ENCODE measurements at regions not wholly inside any gene's neighbourhood (a gene's known extent, or its start where the extent isn't known, plus 50 kb on each side); places are given as distances from the start of the nearest gene placed in this dataset.

- Histone ChIP-seq H3K4me1 (ENCODE audit: insufficient read depth, low read length, severe bottlenecking) (peaks cover 75% of the 10 kb centered on the region), H3K79me2 (ENCODE audit: insufficient read depth, low read length) (peaks cover 63% of the 10 kb centered on the region), H3K9me2 (ENCODE audit: low read depth, low read length) (no peaks in the 10 kb centered on the region), H3K4me2 (ENCODE audit: low read length) (peak overlapping the region; percentile 92), H3K27ac (ENCODE audit: low read depth, low read length, poor library complexity, severe bottlenecking) (peak overlapping the region; percentile 95), H3K27me3 (ENCODE audit: insufficient read depth, low read length) (no peaks in the 10 kb centered on the region), H3K4me3 (ENCODE audit: low read depth, low read length, poor library complexity, severe bottlenecking) (peak overlapping the region; percentile 99), H3K9ac (ENCODE audit: low read length) (peak overlapping the region; percentile 93), H3K36me3 (ENCODE audit: insufficient read depth, low read length) (peaks cover 43% of the 10 kb centered on the region), H4K20me1 (ENCODE audit: insufficient read depth, low read length) (no peaks in the 10 kb centered on the region), H3K9me3 (ENCODE audit: low read length) (no peaks in the 10 kb centered on the region), H2AFZ (ENCODE audit: low read length) (no peak overlapping the region), H3F3A (ENCODE audit: insufficient read depth, low read length) (no peaks in the 10 kb centered on the region)
- TF ChIP-seq CTCF (IDR thresholded peaks at IDR 0.05; ENCODE audit: low read length) (no peak), EZH2 (IDR thresholded peaks at IDR 0.05; ENCODE audit: borderline replicate concordance, low read length) (no peak)
These were observed 107.2 kb downstream of the KCNRG start for GRCh38 chr13:50122455-50122854.

DNA sequence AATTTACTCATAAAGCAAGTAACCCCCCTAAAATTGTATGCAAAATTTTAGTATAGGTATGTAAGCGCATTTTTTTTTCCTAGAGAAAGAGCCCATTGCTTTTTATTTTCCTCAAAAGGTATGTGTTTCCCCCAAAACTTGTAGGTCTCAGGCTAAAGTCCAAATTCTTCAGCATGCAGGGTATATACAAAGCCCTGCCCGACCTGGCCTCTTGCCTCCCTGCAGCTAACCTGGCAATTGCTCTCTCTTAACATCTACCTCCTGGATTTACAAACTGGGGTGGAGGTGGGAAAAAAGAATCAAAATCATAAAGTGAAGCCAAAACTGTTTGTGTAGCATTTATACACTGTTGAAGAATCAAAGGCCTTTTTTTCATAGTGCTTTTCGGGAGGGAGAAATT, 107.8 kb downstream of the KCNRG start:
- no peaks in the 10 kb centered on the region for H3K27me3 ChIP-seq (ENCODE audit: insufficient read depth, low read length)
- peak overlapping the region; percentile 93 for H3K9ac ChIP-seq (ENCODE audit: low read length)
- H3F3A ChIP-seq (ENCODE audit: insufficient read depth, low read length), result no peaks in the 10 kb centered on the region
- H4K20me1 ChIP-seq (ENCODE audit: insufficient read depth, low read length), result no peaks in the 10 kb centered on the region
- H3K9me2 ChIP-seq (ENCODE audit: low read depth, low read length), result no peaks in the 10 kb centered on the region
- TF ChIP-seq CTCF (IDR thresholded peaks at IDR 0.05; ENCODE audit: low read length), result no peak
- TF ChIP-seq EZH2 (IDR thresholded peaks at IDR 0.05; ENCODE audit: borderline replicate concordance, low read length), result no peak
- H3K9me3 ChIP-seq (ENCODE audit: low read length), result no peaks in the 10 kb centered on the region
- peak overlapping the region; percentile 99 for H3K4me3 ChIP-seq (ENCODE audit: low read depth, low read length, poor library complexity, severe bottlenecking)
- peak overlapping the region; percentile 92 for H3K4me2 ChIP-seq (ENCODE audit: low read length)
- peak overlapping the region; percentile 95 for H3K27ac ChIP-seq (ENCODE audit: low read depth, low read length, poor library complexity, severe bottlenecking)
- peaks cover 58% of the 10 kb centered on the region for H3K79me2 ChIP-seq (ENCODE audit: insufficient read depth, low read length)
- peaks cover 73% of the 10 kb centered on the region for H3K4me1 ChIP-seq (ENCODE audit: insufficient read depth, low read length, severe bottlenecking)
- H2AFZ ChIP-seq (ENCODE audit: low read length), result no peak overlapping the region
- peaks cover 43% of the 10 kb centered on the region for H3K36me3 ChIP-seq (ENCODE audit: insufficient read depth, low read length)

- TF ChIP-seq CTCF (IDR thresholded peaks at IDR 0.05; ENCODE audit: low read length), result no peak
- Histone ChIP-seq H3K27me3 (ENCODE audit: insufficient read depth, low read length) (no peaks in the 10 kb centered on the region), H3K4me2 (ENCODE audit: low read length) (peak overlapping the region; percentile 92), H3K27ac (ENCODE audit: low read depth, low read length, poor library complexity, severe bottlenecking) (peak overlapping the region; percentile 95), H4K20me1 (ENCODE audit: insufficient read depth, low read length) (no peaks in the 10 kb centered on the region), H3K9me2 (ENCODE audit: low read depth, low read length) (no peaks in the 10 kb centered on the region), H2AFZ (ENCODE audit: low read length) (no peak overlapping the region), H3F3A (ENCODE audit: insufficient read depth, low read length) (no peaks in the 10 kb centered on the region), H3K4me1 (ENCODE audit: insufficient read depth, low read length, severe bottlenecking) (peaks cover 73% of the 10 kb centered on the region), H3K4me3 (ENCODE audit: low read depth, low read length, poor library complexity, severe bottlenecking) (peak overlapping the region; percentile 99), H3K79me2 (ENCODE audit: insufficient read depth, low read length) (peaks cover 53% of the 10 kb centered on the region), H3K36me3 (ENCODE audit: insufficient read depth, low read length) (peaks cover 43% of the 10 kb centered on the region), H3K9me3 (ENCODE audit: low read length) (no peaks in the 10 kb centered on the region), H3K9ac (ENCODE audit: low read length) (peak overlapping the region; percentile 93)
These were observed 108.2 kb downstream of the KCNRG start for GRCh38 chr13:50123515-50123861.

All from OCI-LY1 (cell line).